Tibial nerve (tissue), 4 donors: ENCODE measurements at regions not wholly inside any gene's neighbourhood (a gene's known extent, or its start where the extent isn't known, plus 50 kb on each side); places are given as distances from the start of the nearest gene placed in this dataset.

Experiments used
- DNase-seq, 2 donors: peaks; one replicate each; pipeline ENCODE4 v3.0.0-alpha.2; 2019; ENCODE audit warnings: low spot score in 2 of 2
- H3K27ac ChIP-seq, 4 donors: fragments of 200-600 bp; sonication (generic) in 3 of 4; one replicate each; pipeline ENCODE4 v1.5.1; 2017 to 2019; ENCODE audit warnings: mild to moderate bottlenecking in 1 of 4
- H3K27me3 ChIP-seq, 2 donors: fragments of 200-600 bp; sonication (generic) in 1 of 2; one replicate each; pipeline versions ENCODE4 v1.5.1 to v1.6.0; 2017 to 2019
- H3K36me3 ChIP-seq, 3 donors: fragments of 200-600 bp; sonication (generic); one replicate each; pipeline ENCODE4 v1.5.1; 2018 to 2019
- H3K4me1 ChIP-seq, 4 donors: fragments of 200-600 bp; sonication (generic) in 3 of 4; one replicate each; pipeline ENCODE4 v1.5.1; 2017 to 2019
- H3K4me3 ChIP-seq, 4 donors: fragments of 200-600 bp; sonication (generic) in 3 of 4; one replicate each; pipeline ENCODE4 v1.5.1; 2017 to 2019; ENCODE audit warnings: mild to moderate bottlenecking in 1 of 4, moderate library complexity in 1 of 4
- H3K9me3 ChIP-seq, 4 donors: fragments of 200-600 bp; sonication (generic) in 3 of 4; one replicate each; pipeline ENCODE4 v1.5.1; 2017 to 2019
- CTCF ChIP-seq, 5 experiments: fragments of 200-600 bp in 3 of 5; fragments of 450-650 bp in 2 of 5; sonication (generic) in 3 of 5; IDR thresholded peaks; one replicate each; pipeline ENCODE4 v1.5.1; 2016 to 2019; ENCODE audit warnings: antibody characterized with exemption in 5 of 5, mild to moderate bottlenecking in 3 of 5, moderate library complexity in 2 of 5
- EP300 ChIP-seq, 2 donors: sonication (generic); formaldehyde crosslinking; IDR thresholded peaks; one replicate each; pipeline ENCODE4 v1.6.1; 2017; ENCODE audit warnings: antibody characterized with exemption in 2 of 2, mild to moderate bottlenecking in 1 of 2
- POLR2A ChIP-seq, 2 donors: fragments of 450-650 bp; IDR thresholded peaks; one replicate each; pipeline ENCODE4 v1.6.1; 2017; ENCODE audit warnings: antibody characterized with exemption in 2 of 2, mild to moderate bottlenecking in 2 of 2, moderate library complexity in 2 of 2
- WGBS, 2 donors: methylation state at CpG; one replicate each; pipeline ENCODE4 v1.1.5; 2018; 5-methylcytosine and 5-hydroxymethylcytosine counted together

GRCh38 chr1:229101011-229101871 is 169.7 kb upstream of the RAB4A start:
- WGBS, 2 donors: 87 to 90% methylated on average over 10 of the region's 10 CpGs
- no peaks in the 10 kb centered on the region for H3K36me3 ChIP-seq
- H3K27ac ChIP-seq: no peak overlapping the region
- DNase-seq: no peak
- peaks cover 0 to 25% (median 0%) of the 10 kb centered on the region in 4 donors for H3K4me1 ChIP-seq
- H3K9me3 ChIP-seq: no peaks in the 10 kb centered on the region
- no peak overlapping the region for H3K4me3 ChIP-seq
- no peaks in the 10 kb centered on the region for H3K27me3 ChIP-seq
- TF ChIP-seq EP300 (IDR thresholded peaks at IDR 0.05): no peak
- no peak for TF ChIP-seq CTCF (IDR thresholded peaks at IDR 0.05)
- no peak for TF ChIP-seq POLR2A (IDR thresholded peaks at IDR 0.05)

- no peak for TF ChIP-seq POLR2A (IDR thresholded peaks at IDR 0.05)
- no peak for TF ChIP-seq EP300 (IDR thresholded peaks at IDR 0.05)
- TF ChIP-seq CTCF (IDR thresholded peaks at IDR 0.05): no peak
- WGBS, 2 donors: 48 to 73% methylated on average over 2 of the region's 2 CpGs
- Histone ChIP-seq H3K4me1 (peaks cover 0 to 33% (median 0%) of the 10 kb centered on the region in 4 donors), H3K27me3 (no peaks in the 10 kb centered on the region), H3K36me3 (no peaks in the 10 kb centered on the region), H3K27ac (no peak overlapping the region), H3K4me3 (no peak overlapping the region), H3K9me3 (no peaks in the 10 kb centered on the region)
- no peak for DNase-seq
These were observed 168.0 kb upstream of the RAB4A start for GRCh38 chr1:229102741-229103391.

- Histone ChIP-seq H3K4me1 (peaks cover 0 to 47% (median 0%) of the 10 kb centered on the region in 4 donors), H3K27ac (no peak overlapping the region)
- WGBS, 2 donors: 71 to 79% methylated on average over 2 of the region's 2 CpGs
These were observed 166.3 kb upstream of the RAB4A start for GRCh38 chr1:229104654-229105053.

GRCh38 chr1:229105109-229105508 is 165.8 kb upstream of the RAB4A start:
- 59 to 72% methylated on average over 3 of the region's 3 CpGs for WGBS, 2 donors
- H3K4me1 ChIP-seq: peaks cover 0 to 47% (median 0%) of the 10 kb centered on the region in 4 donors
- no peaks in the 10 kb centered on the region for H3K9me3 ChIP-seq
- no peak for DNase-seq
- H3K4me3 ChIP-seq: no peak overlapping the region
- H3K36me3 ChIP-seq: no peaks in the 10 kb centered on the region
- no peaks in the 10 kb centered on the region for H3K27me3 ChIP-seq
- no peak overlapping the region for H3K27ac ChIP-seq
- TF ChIP-seq CTCF (IDR thresholded peaks at IDR 0.05): no peak
- no peak for TF ChIP-seq POLR2A (IDR thresholded peaks at IDR 0.05)
- no peak for TF ChIP-seq EP300 (IDR thresholded peaks at IDR 0.05)

More at GRCh38 chr1:229104654-229105053, 166.3 kb upstream of the RAB4A start:
- no peaks in the 10 kb centered on the region for H3K9me3 ChIP-seq
- H3K36me3 ChIP-seq: no peaks in the 10 kb centered on the region
- DNase-seq: no peak
- H3K27me3 ChIP-seq: no peaks in the 10 kb centered on the region
- no peak overlapping the region for H3K4me3 ChIP-seq
- no peak for TF ChIP-seq POLR2A (IDR thresholded peaks at IDR 0.05)

- no peaks in the 10 kb centered on the region for H3K9me3 ChIP-seq
- TF ChIP-seq EP300 (IDR thresholded peaks at IDR 0.05) (no peak), CTCF (IDR thresholded peaks at IDR 0.05) (no peak), POLR2A (IDR thresholded peaks at IDR 0.05) (no peak)
- no peak overlapping the region for H3K27ac ChIP-seq
- 82 to 86% methylated on average over 11 of the region's 11 CpGs for WGBS, 2 donors
- no peaks in the 10 kb centered on the region for H3K36me3 ChIP-seq
- no peak for DNase-seq
- peaks cover 0 to 47% (median 0%) of the 10 kb centered on the region in 4 donors for H3K4me1 ChIP-seq
- no peaks in the 10 kb centered on the region for H3K27me3 ChIP-seq
- no peak overlapping the region for H3K4me3 ChIP-seq
These were observed 164.9 kb upstream of the RAB4A start for GRCh38 chr1:229105822-229106525.
